OCI-LY1 (cell line): ENCODE measurements at regions not wholly inside any gene's neighbourhood (a gene's known extent, or its start where the extent isn't known, plus 50 kb on each side); places are given as distances from the start of the nearest gene placed in this dataset.

Source experiments
- H2AFZ ChIP-seq: fragments of 200-600 bp; sonication (generic), shearing (Covaris generic); 2 replicates; pipeline ENCODE4 v1.6.0; 2014; ENCODE audit warnings: antibody characterized with exemption, mild to moderate bottlenecking, low read length
- H3F3A ChIP-seq: fragments of 200-600 bp; sonication (generic), shearing (Covaris generic); 2 replicates; pipeline ENCODE4 v1.6.0; 2014; ENCODE audit warnings: mild to moderate bottlenecking, antibody characterized with exemption, low read length, moderate library complexity; ENCODE audit not compliant: insufficient read depth
- H3K27ac ChIP-seq: fragments of 200-600 bp; sonication (generic); 2 replicates; pipeline ENCODE4 v1.5.1; 2014; ENCODE audit warnings: low read length, mixed run types, mild to moderate bottlenecking, low read depth; ENCODE audit not compliant: poor library complexity, severe bottlenecking
- H3K27me3 ChIP-seq: fragments of 200-600 bp; sonication (generic); 2 replicates; pipeline ENCODE4 v1.6.0; 2014; ENCODE audit warnings: antibody characterized with exemption, mild to moderate bottlenecking, low read length, moderate library complexity; ENCODE audit not compliant: insufficient read depth
- H3K36me3 ChIP-seq: fragments of 200-600 bp; sonication (generic); 2 replicates; pipeline ENCODE4 v1.6.1; 2014; ENCODE audit warnings: mild to moderate bottlenecking, antibody characterized with exemption, low read length, moderate library complexity, mixed read lengths; ENCODE audit not compliant: insufficient read depth
- H3K4me1 ChIP-seq: fragments of 200-600 bp; sonication (generic); 2 replicates; pipeline ENCODE4 v1.5.1; 2014; ENCODE audit warnings: mild to moderate bottlenecking, low read length, moderate library complexity; ENCODE audit not compliant: insufficient read depth, severe bottlenecking
- H3K4me2 ChIP-seq: fragments of 200-600 bp; sonication (generic), shearing (Covaris generic); 2 replicates; pipeline ENCODE4 v1.6.1; 2014; ENCODE audit warnings: low read length
- H3K4me3 ChIP-seq: fragments of 200-600 bp; sonication (generic); 2 replicates; pipeline ENCODE4 v1.5.1; 2014; ENCODE audit warnings: low read length, low read depth, mild to moderate bottlenecking, mixed read lengths; ENCODE audit not compliant: poor library complexity, severe bottlenecking
- H3K79me2 ChIP-seq: fragments of 200-600 bp; shearing (Covaris generic); 2 replicates; pipeline ENCODE4 v1.6.1; 2016; ENCODE audit warnings: mixed run types, low read length, mixed read lengths; ENCODE audit not compliant: insufficient read depth
- H3K9ac ChIP-seq: fragments of 200-600 bp; sonication (generic), shearing (Covaris generic); 2 replicates; pipeline ENCODE4 v1.6.1; 2014; ENCODE audit warnings: mild to moderate bottlenecking, low read length, mixed read lengths
- H3K9me2 ChIP-seq: fragments of 200-600 bp; sonication (generic), shearing (Covaris generic); 2 replicates; pipeline ENCODE4 v1.6.1; 2014; ENCODE audit warnings: low read depth, mild to moderate bottlenecking, low read length, mixed read lengths
- H3K9me3 ChIP-seq: fragments of 200-600 bp; shearing (Covaris generic); 2 replicates; pipeline ENCODE4 v1.6.1; 2014; ENCODE audit warnings: low read length, mixed read lengths
- H4K20me1 ChIP-seq: fragments of 200-600 bp; sonication (generic), shearing (Covaris generic); 2 replicates; pipeline ENCODE4 v1.6.0; 2016; ENCODE audit warnings: mild to moderate bottlenecking, low read length; ENCODE audit not compliant: insufficient read depth
- CTCF ChIP-seq: fragments of 200-600 bp; sonication (generic), shearing (Covaris generic); IDR thresholded peaks from 2 replicates; pipeline ENCODE4 v1.5.1; 2017; ENCODE audit warnings: mild to moderate bottlenecking, antibody characterized with exemption, low read length, moderate library complexity, mixed read lengths
- EZH2 ChIP-seq: fragments of 200-600 bp; sonication (generic), shearing (Covaris generic); IDR thresholded peaks from 2 replicates; pipeline ENCODE4 v1.8.0; 2017; ENCODE audit warnings: borderline replicate concordance, mixed run types, mild to moderate bottlenecking, antibody characterized with exemption, low read length, moderate library complexity, mixed read lengths

GRCh38 chr4:3818371-3818770 is 52.2 kb downstream of the ADRA2C start:
- Histone ChIP-seq H2AFZ (no peak overlapping the region), H3K27me3 (no peaks in the 10 kb centered on the region), H3K79me2 (no peaks in the 10 kb centered on the region), H4K20me1 (no peaks in the 10 kb centered on the region), H3F3A (no peaks in the 10 kb centered on the region), H3K4me1 (no peaks in the 10 kb centered on the region), H3K4me2 (no peak overlapping the region), H3K9me2 (no peaks in the 10 kb centered on the region), H3K9me3 (no peaks in the 10 kb centered on the region), H3K4me3 (no peak overlapping the region), H3K36me3 (no peaks in the 10 kb centered on the region), H3K9ac (no peak overlapping the region), H3K27ac (no peak overlapping the region)
- TF ChIP-seq EZH2 (no peak), CTCF (no peak)

GRCh38 chr4:3819210-3819919 is 53.2 kb downstream of the ADRA2C start:
- Histone ChIP-seq H4K20me1 (no peaks in the 10 kb centered on the region), H3K27ac (no peak overlapping the region), H3K9me2 (no peaks in the 10 kb centered on the region), H3F3A (no peaks in the 10 kb centered on the region), H3K9ac (no peak overlapping the region), H3K9me3 (no peaks in the 10 kb centered on the region), H3K4me3 (no peak overlapping the region), H3K27me3 (no peaks in the 10 kb centered on the region), H3K4me1 (no peaks in the 10 kb centered on the region), H3K79me2 (no peaks in the 10 kb centered on the region), H2AFZ (no peak overlapping the region), H3K4me2 (no peak overlapping the region), H3K36me3 (no peaks in the 10 kb centered on the region)
- no peak for TF ChIP-seq EZH2
- no peak for TF ChIP-seq CTCF

- H3K9me2 ChIP-seq = no peaks in the 10 kb centered on the region
- H3K36me3 ChIP-seq = no peaks in the 10 kb centered on the region
- no peak overlapping the region for H3K9ac ChIP-seq
- no peak overlapping the region for H3K27ac ChIP-seq
- H3K9me3 ChIP-seq = no peaks in the 10 kb centered on the region
- no peaks in the 10 kb centered on the region for H3K27me3 ChIP-seq
- no peak overlapping the region for H3K4me3 ChIP-seq
- H3K79me2 ChIP-seq = no peaks in the 10 kb centered on the region
- no peak overlapping the region for H3K4me2 ChIP-seq
- no peak overlapping the region for H2AFZ ChIP-seq
- H4K20me1 ChIP-seq = no peaks in the 10 kb centered on the region
- no peak for TF ChIP-seq CTCF
- no peak for TF ChIP-seq EZH2
- no peaks in the 10 kb centered on the region for H3K4me1 ChIP-seq
- no peaks in the 10 kb centered on the region for H3F3A ChIP-seq
These were observed 54.0 kb downstream of the ADRA2C start for GRCh38 chr4:3820016-3820805.
